Mesenchymal stem cell (in vitro differentiated cells and primary cell): ENCODE measurements at regions not wholly inside any gene's neighbourhood (a gene's known extent, or its start where the extent isn't known, plus 50 kb on each side); places are given as distances from the start of the nearest gene placed in this dataset.

ENCODE experiments used
- DNase-seq: peaks from one replicate; pipeline ENCODE4 v3.0.0-alpha.2; 2013
- H2AFZ ChIP-seq: one replicate; pipeline ENCODE4 v1.6.1; 2013; ENCODE audit warnings: low read depth, mild to moderate bottlenecking, control low read depth, inconsistent platforms, low read length, moderate library complexity
- H2AK5ac ChIP-seq: 2 replicates; pipeline ENCODE4 v1.6.1; 2013; ENCODE audit warnings: low read length, moderate library complexity, mild to moderate bottlenecking, inconsistent platforms; ENCODE audit not compliant: severe bottlenecking
- H2BK120ac ChIP-seq: one replicate; pipeline ENCODE4 v1.6.1; 2013; ENCODE audit warnings: low read depth, mild to moderate bottlenecking, inconsistent platforms, low read length, moderate library complexity
- H2BK12ac ChIP-seq, 2 experiments: one replicate each; pipeline ENCODE4 v1.6.1; 2013; ENCODE audit warnings: inconsistent platforms in 2 of 2, low read length in 2 of 2, mild to moderate bottlenecking in 2 of 2, moderate library complexity in 2 of 2, control low read depth in 1 of 2
- H2BK15ac ChIP-seq: one replicate; pipeline ENCODE4 v1.6.1; 2013; ENCODE audit warnings: mild to moderate bottlenecking, low read depth, inconsistent platforms; ENCODE audit not compliant: poor library complexity, severe bottlenecking
- H2BK5ac ChIP-seq: 2 replicates; pipeline ENCODE4 v1.6.1; 2013; ENCODE audit warnings: low read depth, mild to moderate bottlenecking, low read length, control low read depth, inconsistent platforms; ENCODE audit not compliant: poor library complexity, severe bottlenecking
- H3K14ac ChIP-seq, 2 experiments: one replicate each; pipeline ENCODE4 v1.6.1; 2013; ENCODE audit warnings: inconsistent platforms in 2 of 2, low read length in 2 of 2, control low read depth in 1 of 2, mild to moderate bottlenecking in 1 of 2, moderate library complexity in 1 of 2
- H3K18ac ChIP-seq, 2 experiments: one replicate each; pipeline ENCODE4 v1.6.1; 2013; ENCODE audit warnings: inconsistent platforms in 2 of 2, low read length in 2 of 2, control low read depth in 1 of 2, low read depth in 1 of 2, mild to moderate bottlenecking in 1 of 2
- H3K23ac ChIP-seq, 2 experiments: one replicate each; pipeline ENCODE4 v1.6.1; 2013; ENCODE audit warnings: inconsistent platforms in 2 of 2, low read length in 2 of 2, mild to moderate bottlenecking in 2 of 2, moderate library complexity in 2 of 2, control low read depth in 1 of 2
- H3K27ac ChIP-seq: 2 replicates; pipeline ENCODE4 v1.5.1; 2013; ENCODE audit warnings: mild to moderate bottlenecking, moderate library complexity, low read length, control low read depth, inconsistent platforms; ENCODE audit not compliant: poor library complexity, severe bottlenecking
- H3K27me3 ChIP-seq, 2 experiments: 2 replicates each; pipeline versions ENCODE4 v1.6.1 to v1.7.0; 2013; ENCODE audit warnings: low read length in 2 of 2, mild to moderate bottlenecking in 2 of 2, moderate library complexity in 2 of 2, control low read depth in 1 of 2, inconsistent platforms in 1 of 2; ENCODE audit not compliant: control insufficient read depth in 1 of 2, insufficient read depth in 1 of 2
- H3K36me3 ChIP-seq, 2 experiments: 2 replicates each; pipeline versions ENCODE4 v1.6.1 to v1.7.0; 2013; ENCODE audit warnings: low read length in 2 of 2, control low read depth in 1 of 2, inconsistent platforms in 1 of 2, low read depth in 1 of 2, mild to moderate bottlenecking in 1 of 2; ENCODE audit not compliant: insufficient read depth in 2 of 2, control insufficient read depth in 1 of 2
- H3K4ac ChIP-seq, 2 experiments: one replicate each; pipeline ENCODE4 v1.6.1; 2013; ENCODE audit warnings: inconsistent platforms in 2 of 2, low read length in 2 of 2, mild to moderate bottlenecking in 2 of 2, moderate library complexity in 2 of 2, control low read depth in 1 of 2, low read depth in 1 of 2
- H3K4me1 ChIP-seq: 2 replicates; pipeline ENCODE4 v1.6.1; 2013; ENCODE audit warnings: low read depth, low read length, control low read depth; ENCODE audit not compliant: control insufficient read depth, insufficient read depth
- H3K4me2 ChIP-seq: 2 replicates; pipeline ENCODE4 v1.6.1; 2013; ENCODE audit warnings: low read length, mild to moderate bottlenecking, inconsistent platforms; ENCODE audit not compliant: poor library complexity, severe bottlenecking
- H3K4me3 ChIP-seq, 2 experiments: 2 replicates each; pipeline versions ENCODE4 v1.5.1 to v1.7.0; 2013; ENCODE audit warnings: low read length in 2 of 2, mild to moderate bottlenecking in 2 of 2, control low read depth in 1 of 2, low read depth in 1 of 2; ENCODE audit not compliant: insufficient read depth in 1 of 2
- H3K79me1 ChIP-seq: replicated peaks from 2 replicates; pipeline ENCODE4 v1.6.1; 2013; ENCODE audit warnings: mild to moderate bottlenecking, control low read depth, low read length, inconsistent platforms; ENCODE audit not compliant: poor library complexity, severe bottlenecking
- H3K9ac ChIP-seq: 2 replicates; pipeline ENCODE4 v1.7.0; 2013; ENCODE audit warnings: mild to moderate bottlenecking, low read length, moderate library complexity
- H3K9me3 ChIP-seq: 2 replicates; pipeline ENCODE4 v1.7.0; 2013; ENCODE audit warnings: mild to moderate bottlenecking, low read length; ENCODE audit not compliant: control insufficient read depth
- H4K8ac ChIP-seq: one replicate; pipeline ENCODE4 v1.6.1; 2013; ENCODE audit warnings: inconsistent platforms, mild to moderate bottlenecking, low read length, moderate library complexity
- H4K91ac ChIP-seq: one replicate; pipeline ENCODE4 v1.6.1; 2013; ENCODE audit warnings: mild to moderate bottlenecking, low read length, inconsistent platforms
- WGBS: methylation state at CpG from one replicate; pipeline ENCODE4 v1.1.7; 2013; ENCODE audit warnings: mixed read lengths; 5-methylcytosine and 5-hydroxymethylcytosine counted together

DNA sequence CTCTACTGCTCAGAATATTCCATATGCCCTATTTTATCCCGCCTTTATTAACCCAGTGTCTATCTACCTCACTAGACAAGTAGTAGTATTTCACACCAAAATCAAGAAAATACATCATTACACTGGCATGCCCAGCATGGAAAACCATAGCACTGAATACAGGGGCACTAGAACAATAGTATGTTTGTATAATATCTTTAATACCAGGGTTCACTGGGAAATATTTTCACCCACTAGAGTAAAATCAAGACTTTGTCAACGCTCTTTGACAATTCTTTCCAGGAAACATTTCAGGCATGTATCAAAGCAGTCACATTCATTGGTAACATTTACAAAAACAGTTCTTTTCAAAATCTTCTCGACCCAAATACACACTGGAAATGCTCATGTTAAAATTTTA lies 119.3 kb upstream of the BEND6 start:
- no peak overlapping the region for H3K4me3 ChIP-seq
- H2AFZ ChIP-seq: no peak overlapping the region
- no peak overlapping the region for H2BK12ac ChIP-seq
- H3K4me1 ChIP-seq: peaks cover 2% of the 10 kb centered on the region
- 100% methylated on average over 2 of the region's 3 CpGs for WGBS
- no peak overlapping the region for H3K18ac ChIP-seq
- H3K4me2 ChIP-seq: no peak overlapping the region
- H4K8ac ChIP-seq: no peak overlapping the region
- no peak overlapping the region for H4K91ac ChIP-seq
- no peaks in the 10 kb centered on the region for H3K27me3 ChIP-seq
- no peak overlapping the region for H3K23ac ChIP-seq
- no peak overlapping the region for H3K14ac ChIP-seq
- H3K4ac ChIP-seq: no peak overlapping the region
- no peak overlapping the region for H2AK5ac ChIP-seq
- H2BK5ac ChIP-seq: no peak overlapping the region
- no peaks in the 10 kb centered on the region for H3K36me3 ChIP-seq
- no peak overlapping the region for H2BK15ac ChIP-seq
- no peak overlapping the region for H3K9ac ChIP-seq
- H3K9me3 ChIP-seq: no peaks in the 10 kb centered on the region
- no peak overlapping the region for H2BK120ac ChIP-seq
- no peak for DNase-seq
- no peaks in the 10 kb centered on the region for H3K79me1 ChIP-seq
- H3K27ac ChIP-seq: no peak overlapping the region

DNA sequence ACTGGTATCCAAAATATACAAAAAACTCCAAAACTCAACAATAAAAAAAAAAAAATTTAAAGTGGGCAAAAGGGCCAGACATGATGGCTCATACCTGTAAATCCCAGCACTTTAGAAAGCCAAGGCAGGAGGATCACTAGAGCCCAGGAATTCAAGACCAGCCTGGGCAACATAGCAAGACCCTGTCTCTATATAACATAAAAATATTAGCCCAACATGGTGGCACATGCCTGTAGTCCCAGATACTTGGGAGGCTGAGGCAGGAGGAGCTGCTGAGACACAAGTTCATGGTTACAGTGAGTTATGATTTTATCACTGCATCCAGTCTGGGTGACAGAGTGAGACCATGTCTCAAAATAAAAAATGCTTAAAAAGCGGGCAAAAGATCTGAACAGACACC lies 121.0 kb upstream of the BEND6 start:
- Histone ChIP-seq H3K23ac (no peak overlapping the region), H4K91ac (no peak overlapping the region), H3K9me3 (no peaks in the 10 kb centered on the region), H3K36me3 (no peaks in the 10 kb centered on the region), H3K4ac (no peak overlapping the region), H3K4me1 (peaks cover 2% of the 10 kb centered on the region), H3K27ac (no peak overlapping the region), H3K4me2 (no peak overlapping the region), H3K18ac (no peak overlapping the region), H3K4me3 (no peak overlapping the region), H2BK120ac (no peak overlapping the region), H3K14ac (no peak overlapping the region), H2BK15ac (no peak overlapping the region), H2BK5ac (no peak overlapping the region), H2AK5ac (no peak overlapping the region), H3K9ac (no peak overlapping the region), H3K79me1 (no peaks in the 10 kb centered on the region), H2AFZ (no peak overlapping the region), H2BK12ac (no peak overlapping the region), H3K27me3 (no peaks in the 10 kb centered on the region), H4K8ac (no peak overlapping the region)
- 100% methylated on average over 1 of the region's 1 CpG for WGBS
- DNase-seq: no peak

DNA sequence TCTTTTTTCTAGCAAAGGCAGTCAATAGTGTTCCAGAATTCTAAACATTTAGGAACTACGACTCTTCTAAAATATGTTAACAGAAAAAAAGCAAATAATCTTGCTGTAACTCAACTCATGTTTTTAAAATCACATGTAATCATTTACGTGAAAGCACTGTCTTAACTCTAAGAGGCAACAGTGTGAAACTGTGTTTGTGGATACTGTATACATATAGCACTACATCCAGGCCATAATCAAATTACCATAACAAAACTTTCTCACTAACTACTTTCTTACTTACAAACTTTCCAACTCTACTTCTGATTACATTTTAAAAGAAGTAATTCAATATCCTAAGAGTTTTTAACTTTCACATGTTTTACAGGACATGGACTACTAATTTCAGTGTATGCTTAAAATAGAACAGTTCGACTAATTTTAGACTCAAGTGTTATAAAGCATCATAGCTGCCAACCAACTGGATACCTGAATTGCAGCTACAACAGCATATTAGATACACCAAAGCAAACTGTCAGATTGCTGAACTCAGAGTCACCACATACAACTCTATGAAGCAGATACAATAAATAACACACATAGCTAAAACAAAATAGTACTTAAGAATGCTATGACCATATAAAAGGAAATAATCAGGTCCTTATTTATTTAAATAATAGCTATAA lies 121.6 kb upstream of the BEND6 start:
- no peak overlapping the region for H4K91ac ChIP-seq
- no peaks in the 10 kb centered on the region for H3K36me3 ChIP-seq
- H2AFZ ChIP-seq: no peak overlapping the region
- no peaks in the 10 kb centered on the region for H3K9me3 ChIP-seq
- H3K23ac ChIP-seq: no peak overlapping the region
- H3K79me1 ChIP-seq: no peaks in the 10 kb centered on the region
- H3K27me3 ChIP-seq: no peaks in the 10 kb centered on the region
- H3K18ac ChIP-seq: no peak overlapping the region
- no peak overlapping the region for H2AK5ac ChIP-seq
- H3K4me3 ChIP-seq: no peak overlapping the region
- no peak overlapping the region for H4K8ac ChIP-seq
- no peak overlapping the region for H2BK12ac ChIP-seq
- WGBS: 91% methylated on average over 2 of the region's 3 CpGs
- no peak overlapping the region for H3K9ac ChIP-seq
- no peak overlapping the region for H2BK120ac ChIP-seq
- no peak overlapping the region for H3K14ac ChIP-seq
- H2BK15ac ChIP-seq: no peak overlapping the region
- DNase-seq: no peak
- no peak overlapping the region for H3K4me2 ChIP-seq
- no peak overlapping the region for H3K4ac ChIP-seq
- H3K4me1 ChIP-seq: peaks cover 2% of the 10 kb centered on the region
- H2BK5ac ChIP-seq: no peak overlapping the region
- H3K27ac ChIP-seq: no peak overlapping the region

DNA sequence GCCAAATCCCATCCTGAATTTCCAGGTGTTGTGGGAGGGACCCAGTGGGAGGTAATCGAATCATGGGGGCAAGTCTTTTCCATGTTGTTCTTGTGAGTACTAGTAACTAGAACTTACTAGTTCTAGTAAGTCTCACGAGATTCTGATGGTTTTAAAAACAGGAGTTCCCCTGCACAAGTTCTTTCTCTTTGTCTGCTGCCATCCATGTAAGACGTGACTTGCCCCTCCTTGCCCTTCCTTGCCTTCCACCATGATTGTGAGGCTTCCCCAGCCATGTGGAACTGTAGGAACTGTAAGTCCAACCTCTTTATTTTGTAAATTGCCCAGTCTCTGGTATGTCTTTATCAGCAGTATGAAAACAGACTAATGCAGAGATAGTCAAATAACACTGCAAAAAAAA lies 122.7 kb upstream of the BEND6 start:
- Histone ChIP-seq H3K4me2 (no peak overlapping the region), H3K23ac (no peak overlapping the region), H3K4me1 (peaks cover 4% of the 10 kb centered on the region), H2BK5ac (no peak overlapping the region), H4K91ac (no peak overlapping the region), H3K27ac (no peak overlapping the region), H2AK5ac (no peak overlapping the region), H3K14ac (no peak overlapping the region), H3K4me3 (no peak overlapping the region), H3K9ac (no peak overlapping the region), H2BK120ac (no peak overlapping the region), H3K27me3 (no peaks in the 10 kb centered on the region), H2BK12ac (no peak overlapping the region), H3K36me3 (no peaks in the 10 kb centered on the region), H3K9me3 (no peaks in the 10 kb centered on the region), H2BK15ac (no peak overlapping the region), H3K79me1 (no peaks in the 10 kb centered on the region), H2AFZ (no peak overlapping the region), H4K8ac (no peak overlapping the region), H3K18ac (no peak overlapping the region), H3K4ac (no peak overlapping the region)
- DNase-seq: no peak
- 100% methylated on average over 2 of the region's 3 CpGs for WGBS
